HG02588 (cell line): ENCODE measurements at regions not wholly inside any gene's neighbourhood (a gene's known extent, or its start where the extent isn't known, plus 50 kb on each side); places are given as distances from the start of the nearest gene placed in this dataset.
"Not testable (repeated sequence)": the region's sequence is repeated elsewhere in the genome, so short reads cannot be mapped to it uniquely, and the experiment has no call there.

Experiments
- ATAC-seq: cut with Tn5 transposase; IDR thresholded peaks from one replicate; pipeline ENCODE4 v1.9.1; 2021; ENCODE audit warnings: mild to moderate bottlenecking, moderate library complexity; ENCODE audit not compliant: unreplicated experiment

GRCh38 chr4:66568431-66568830 lies 898.1 kb upstream of the EPHA5 start:
- ATAC-seq, result no peak

GRCh38 chr4:66568001-66568400 lies 897.7 kb upstream of the EPHA5 start:
- no peak for ATAC-seq

GRCh38 chr4:66567551-66567950 lies 897.3 kb upstream of the EPHA5 start:
- no peak for ATAC-seq

GRCh38 chr4:66565801-66566200 lies 895.5 kb upstream of the EPHA5 start:
- no peak for ATAC-seq

GRCh38 chr4:66564901-66565651 lies 894.8 kb upstream of the EPHA5 start:
- no peak for ATAC-seq

GRCh38 chr4:66562276-66562806 lies 892.1 kb upstream of the EPHA5 start:
- no peak for ATAC-seq

- ATAC-seq, result not testable (repeated sequence)
These were observed 891.3 kb upstream of the EPHA5 start for GRCh38 chr4:66561465-66562053.

GRCh38 chr4:66558651-66559050 lies 888.4 kb upstream of the EPHA5 start:
- no peak for ATAC-seq

- ATAC-seq, result no peak
These were observed 886.5 kb upstream of the EPHA5 start for GRCh38 chr4:66556651-66557278.

- ATAC-seq, result no peak
These were observed 885.0 kb upstream of the EPHA5 start for GRCh38 chr4:66555301-66555700.

GRCh38 chr4:66554826-66555225 lies 884.5 kb upstream of the EPHA5 start:
- no peak for ATAC-seq

GRCh38 chr4:66545301-66545700 lies 875.0 kb upstream of the EPHA5 start:
- ATAC-seq, result not testable (repeated sequence)

- no peak for ATAC-seq
These were observed 874.0 kb upstream of the EPHA5 start for GRCh38 chr4:66544281-66544680.

- no peak for ATAC-seq
These were observed 869.5 kb upstream of the EPHA5 start for GRCh38 chr4:66539745-66540144.

GRCh38 chr4:66524781-66525180 lies 854.5 kb upstream of the EPHA5 start:
- ATAC-seq, result no peak

GRCh38 chr4:66522244-66522643 lies 852.0 kb upstream of the EPHA5 start:
- ATAC-seq, result no peak

- no peak for ATAC-seq
These were observed 846.7 kb upstream of the EPHA5 start for GRCh38 chr4:66516940-66517339.

GRCh38 chr4:66506985-66507384 lies 836.7 kb upstream of the EPHA5 start:
- no peak for ATAC-seq

- no peak for ATAC-seq
These were observed 831.7 kb upstream of the EPHA5 start for GRCh38 chr4:66501997-66502396.

- ATAC-seq, result no peak
These were observed 820.4 kb upstream of the EPHA5 start for GRCh38 chr4:66490729-66491128.

- ATAC-seq, result no peak
These were observed 819.6 kb upstream of the EPHA5 start for GRCh38 chr4:66489783-66490452.
